Neuronal stem cell (in vitro differentiated cells): ENCODE measurements at regions not wholly inside any gene's neighbourhood (a gene's known extent, or its start where the extent isn't known, plus 50 kb on each side); places are given as distances from the start of the nearest gene placed in this dataset.

Experiments used
- DNase-seq: peaks from one replicate; pipeline ENCODE4 v3.0.0-alpha.2; 2013; ENCODE audit warnings: low spot score
- H2AFZ ChIP-seq: one replicate; pipeline ENCODE4 v1.6.1; 2013; ENCODE audit warnings: mild to moderate bottlenecking, low read length, inconsistent platforms
- H2AK5ac ChIP-seq: 2 replicates; pipeline ENCODE4 v1.6.1; 2013; ENCODE audit warnings: low read depth, mild to moderate bottlenecking, inconsistent platforms, low read length, moderate library complexity, mixed read lengths
- H2BK120ac ChIP-seq: 2 replicates; pipeline ENCODE4 v1.6.1; 2013; ENCODE audit warnings: low read depth, mild to moderate bottlenecking, inconsistent platforms, low read length, moderate library complexity, mixed read lengths
- H2BK12ac ChIP-seq: one replicate; pipeline ENCODE4 v1.6.1; 2013; ENCODE audit warnings: low read length, inconsistent platforms
- H2BK15ac ChIP-seq: 2 replicates; pipeline ENCODE4 v1.6.1; 2013; ENCODE audit warnings: mild to moderate bottlenecking, low read length, inconsistent platforms, mixed read lengths
- H2BK5ac ChIP-seq: one replicate; pipeline ENCODE4 v1.6.1; 2013; ENCODE audit warnings: inconsistent platforms, mild to moderate bottlenecking, low read length, moderate library complexity
- H3K14ac ChIP-seq: one replicate; pipeline ENCODE4 v1.6.1; 2013; ENCODE audit warnings: low read length, inconsistent platforms
- H3K18ac ChIP-seq: 2 replicates; pipeline ENCODE4 v1.6.1; 2013; ENCODE audit warnings: low read length, inconsistent platforms
- H3K23ac ChIP-seq: 2 replicates; pipeline ENCODE4 v1.6.1; 2013; ENCODE audit warnings: low read depth, mild to moderate bottlenecking, mixed read lengths, low read length, inconsistent platforms; ENCODE audit not compliant: poor library complexity
- H3K27ac ChIP-seq: replicated peaks from 3 replicates; pipeline ENCODE4 v1.5.1; 2013; ENCODE audit warnings: low read length, inconsistent platforms
- H3K27me3 ChIP-seq, 3 experiments: 2 replicates each; pipeline ENCODE4 v1.6.1; 2013; ENCODE audit warnings: low read length in 3 of 3, mild to moderate bottlenecking in 2 of 3, inconsistent platforms in 1 of 3, low read depth in 1 of 3, mixed read lengths in 1 of 3, moderate library complexity in 1 of 3; ENCODE audit not compliant: control insufficient read depth in 3 of 3, insufficient read depth in 3 of 3
- H3K36me3 ChIP-seq, 2 donors: replicated peaks in 1 of 2; 2 replicates each; pipeline ENCODE4 v1.6.1; 2013; ENCODE audit warnings: low read length in 2 of 2; ENCODE audit not compliant: control insufficient read depth in 2 of 2, insufficient read depth in 2 of 2
- H3K4ac ChIP-seq: 2 replicates; pipeline ENCODE4 v1.6.1; 2013; ENCODE audit warnings: inconsistent platforms, mild to moderate bottlenecking, low read length, moderate library complexity
- H3K4me1 ChIP-seq, 2 donors: 1 replicate in 1 of 2; 2 replicates in 1 of 2; pipeline ENCODE4 v1.6.1; 2013; ENCODE audit warnings: low read length in 2 of 2, low read depth in 1 of 2; ENCODE audit not compliant: control insufficient read depth in 2 of 2, insufficient read depth in 1 of 2
- H3K4me2 ChIP-seq: one replicate; pipeline ENCODE4 v1.6.1; 2013; ENCODE audit warnings: mild to moderate bottlenecking, low read length, inconsistent platforms; ENCODE audit not compliant: insufficient read depth, poor library complexity, severe bottlenecking
- H3K4me3 ChIP-seq, 2 donors: 2 replicates each; pipeline ENCODE4 v1.5.1; 2013; ENCODE audit warnings: low read length in 2 of 2, mild to moderate bottlenecking in 2 of 2, inconsistent platforms in 1 of 2, moderate library complexity in 1 of 2
- H3K79me1 ChIP-seq: one replicate; pipeline ENCODE4 v1.6.1; 2013; ENCODE audit warnings: low read depth, mild to moderate bottlenecking, inconsistent platforms, low read length, moderate library complexity
- H3K9ac ChIP-seq: one replicate; pipeline ENCODE4 v1.6.1; 2013; ENCODE audit warnings: mild to moderate bottlenecking, low read depth, low read length, inconsistent platforms; ENCODE audit not compliant: poor library complexity
- H3K9me3 ChIP-seq, 2 donors: replicated peaks in 1 of 2; 2 replicates each; pipeline versions ENCODE3 to v1.6.1; 2013; ENCODE audit warnings: low read length in 2 of 2, mild to moderate bottlenecking in 2 of 2, inconsistent platforms in 1 of 2, low read depth in 1 of 2, mixed read lengths in 1 of 2, moderate library complexity in 1 of 2; ENCODE audit not compliant: control insufficient read depth in 2 of 2, insufficient read depth in 1 of 2
- H4K8ac ChIP-seq: one replicate; pipeline ENCODE4 v1.6.1; 2013; ENCODE audit warnings: low read depth, mild to moderate bottlenecking, inconsistent platforms, low read length, moderate library complexity
- H4K91ac ChIP-seq: one replicate; pipeline ENCODE4 v1.6.1; 2013; ENCODE audit warnings: low read length, low read depth, mild to moderate bottlenecking, inconsistent platforms; ENCODE audit not compliant: poor library complexity
- WGBS, 2 donors: extraction: QIAGEN DNeasy Blood & Tissue Kit; methylation state at CpG; one replicate each; pipeline ENCODE4 v1.1.7; 2013; ENCODE audit warnings: missing lambda C conversion rate in 2 of 2, mixed read lengths in 1 of 2; ENCODE audit not compliant: insufficient read length in 2 of 2, insufficient replicate concordance in 1 of 2; ENCODE audit errors: extremely low coverage in 2 of 2; 5-methylcytosine and 5-hydroxymethylcytosine counted together

DNA sequence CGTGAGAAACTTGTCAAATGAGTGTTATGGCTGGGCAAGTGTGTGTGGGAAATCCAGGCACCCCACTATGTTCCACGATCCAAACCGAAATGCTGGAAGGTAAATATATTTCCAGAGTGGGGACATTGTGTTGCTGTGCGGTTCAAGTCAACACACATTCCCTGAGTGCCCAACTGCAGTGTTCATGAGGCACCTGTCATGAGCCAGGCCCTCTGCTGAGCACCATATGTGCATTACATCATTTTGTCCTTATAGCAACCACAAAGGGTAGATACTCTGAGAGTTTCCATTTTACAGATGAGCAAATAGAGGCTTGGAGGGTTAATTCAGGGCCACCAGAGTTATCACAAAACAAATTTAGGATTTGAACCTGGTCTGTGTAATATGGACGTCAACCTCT lies 59.9 kb upstream of the SOD1 start:
- H3K4me2 ChIP-seq = no peak overlapping the region
- no peak overlapping the region for H4K8ac ChIP-seq
- no peak for DNase-seq
- H2BK120ac ChIP-seq = no peak overlapping the region
- H3K9ac ChIP-seq = no peak overlapping the region
- no peak overlapping the region for H3K23ac ChIP-seq
- H3K36me3 ChIP-seq = no peaks in the 10 kb centered on the region
- H2AK5ac ChIP-seq = no peak overlapping the region
- no peaks in the 10 kb centered on the region for H3K27me3 ChIP-seq
- H3K9me3 ChIP-seq = peaks cover under 1 to 4% of the 10 kb centered on the region in 2 donors
- H2AFZ ChIP-seq = no peak overlapping the region
- H2BK12ac ChIP-seq = no peak overlapping the region
- no peak overlapping the region for H4K91ac ChIP-seq
- peaks cover 0 to 2% of the 10 kb centered on the region in 2 donors for H3K4me1 ChIP-seq
- WGBS, 2 donors = no CpG with 5 or more reads among the region's 5 CpGs
- H3K18ac ChIP-seq = no peak overlapping the region
- no peak overlapping the region for H3K27ac ChIP-seq
- H2BK5ac ChIP-seq = no peak overlapping the region
- H3K14ac ChIP-seq = no peak overlapping the region
- H2BK15ac ChIP-seq = no peak overlapping the region
- no peak overlapping the region for H3K4ac ChIP-seq
- no peak overlapping the region for H3K4me3 ChIP-seq
- H3K79me1 ChIP-seq = no peaks in the 10 kb centered on the region

GRCh38 chr21:31599013-31599412 lies 60.5 kb upstream of the SOD1 start:
- Histone ChIP-seq H2AFZ (no peak overlapping the region), H2BK15ac (no peak overlapping the region), H3K4me1 (peaks cover 0 to 2% of the 10 kb centered on the region in 2 donors), H2BK12ac (no peak overlapping the region), H3K9me3 (peaks cover 2 to 4% of the 10 kb centered on the region in 2 donors), H3K14ac (no peak overlapping the region), H3K18ac (no peak overlapping the region), H3K4me3 (no peak overlapping the region), H3K27ac (no peak overlapping the region), H3K23ac (no peak overlapping the region), H3K9ac (no peak overlapping the region), H2BK5ac (no peak overlapping the region), H2BK120ac (no peak overlapping the region), H3K4ac (no peak overlapping the region), H3K27me3 (no peaks in the 10 kb centered on the region), H3K79me1 (no peaks in the 10 kb centered on the region), H3K36me3 (no peaks in the 10 kb centered on the region), H3K4me2 (no peak overlapping the region), H4K91ac (no peak overlapping the region), H4K8ac (no peak overlapping the region), H2AK5ac (no peak overlapping the region)
- no peak for DNase-seq
- no CpG with 5 or more reads among the region's 3 CpGs for WGBS, 2 donors

DNA sequence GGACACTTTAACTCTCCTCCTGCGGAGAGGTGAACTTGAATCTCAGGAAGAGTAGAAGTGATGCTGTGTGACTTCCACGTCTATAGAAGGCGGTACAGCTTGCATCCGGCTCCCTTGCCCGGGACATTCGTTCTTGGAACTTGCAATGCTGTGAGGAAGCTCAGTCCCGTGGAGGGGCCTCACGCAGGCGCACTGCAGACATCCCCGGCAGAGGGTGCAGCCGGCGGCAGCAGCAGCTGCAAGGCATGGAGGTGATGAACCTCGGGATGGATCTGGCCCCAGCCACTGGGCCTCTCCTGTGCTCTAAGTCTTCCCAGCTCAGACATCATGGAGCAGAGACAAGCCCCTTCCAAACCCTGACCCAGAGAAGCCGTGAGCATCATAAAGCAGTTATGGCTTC lies 61.8 kb upstream of the SOD1 start:
- Histone ChIP-seq H3K4me2 (no peak overlapping the region), H2AK5ac (no peak overlapping the region), H4K8ac (no peak overlapping the region), H3K27me3 (no peaks in the 10 kb centered on the region), H3K79me1 (no peaks in the 10 kb centered on the region), H4K91ac (no peak overlapping the region), H3K27ac (no peak overlapping the region), H2AFZ (peak overlapping the region; percentile 15), H2BK12ac (no peak overlapping the region), H3K18ac (peak overlapping the region; percentile 15), H3K23ac (no peak overlapping the region), H3K9ac (no peak overlapping the region), H2BK120ac (no peak overlapping the region), H2BK5ac (no peak overlapping the region), H3K14ac (no peak overlapping the region), H3K4me3 (no peak overlapping the region), H2BK15ac (no peak overlapping the region), H3K4me1 (peaks cover 5 to 7% of the 10 kb centered on the region in 2 donors), H3K9me3 (peaks cover 2 to 4% of the 10 kb centered on the region in 2 donors), H3K36me3 (no peaks in the 10 kb centered on the region), H3K4ac (no peak overlapping the region)
- no peak for DNase-seq
- no CpG with 5 or more reads among the region's 14 CpGs for WGBS, 2 donors

GRCh38 chr21:31596055-31596454 lies 63.4 kb upstream of the SOD1 start:
- Histone ChIP-seq H2BK120ac (no peak overlapping the region), H3K4me1 (peaks cover 8 to 12% of the 10 kb centered on the region in 2 donors), H3K27me3 (no peaks in the 10 kb centered on the region), H3K9me3 (peaks cover 2 to 4% of the 10 kb centered on the region in 2 donors), H2AFZ (no peak overlapping the region), H4K91ac (no peak overlapping the region), H3K79me1 (no peaks in the 10 kb centered on the region), H3K36me3 (no peaks in the 10 kb centered on the region), H2BK5ac (no peak overlapping the region), H3K4ac (no peak overlapping the region), H3K23ac (no peak overlapping the region), H3K18ac (no peak overlapping the region), H2AK5ac (no peak overlapping the region), H3K9ac (no peak overlapping the region), H3K27ac (no peak overlapping the region), H3K4me3 (no peak overlapping the region), H4K8ac (no peak overlapping the region), H3K4me2 (no peak overlapping the region), H3K14ac (no peak overlapping the region), H2BK12ac (no peak overlapping the region), H2BK15ac (no peak overlapping the region)
- no peak for DNase-seq
- no CpG with 5 or more reads among the region's 8 CpGs for WGBS, 2 donors
